ENCODE measurements at regions not wholly inside any gene's neighbourhood (a gene's known extent, or its start where the extent isn't known, plus 50 kb on each side); places are given as distances from the start of the nearest gene placed in this dataset.

DNA sequence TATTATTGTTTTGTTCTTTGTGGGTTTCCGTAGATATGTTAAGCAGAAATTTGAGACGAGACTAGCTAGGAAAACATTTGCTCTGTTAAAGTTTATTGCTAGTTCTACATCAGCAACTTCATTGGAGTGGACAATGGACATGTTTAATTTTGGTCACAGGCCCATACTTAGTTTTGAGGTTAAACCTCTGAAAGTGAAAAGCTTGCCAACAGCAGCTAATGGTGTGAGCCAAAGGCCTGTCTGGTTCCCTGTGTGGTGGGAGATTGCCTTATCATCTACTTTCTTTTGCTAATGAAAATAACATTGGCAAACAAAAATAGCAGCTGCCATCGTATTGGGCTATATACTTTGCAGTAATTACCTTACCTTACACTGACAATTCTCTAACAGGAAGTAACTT, 388.4 kb upstream of the FZD8 start:
- no peaks in the 10 kb centered on the region for H3K36me3 ChIP-seq
- no peak overlapping the region for H3K27ac ChIP-seq
- TF ChIP-seq POLR2AphosphoS5 (IDR thresholded peaks at IDR 0.05) = no peak
- no peak for TF ChIP-seq POLR2A (IDR thresholded peaks at IDR 0.05)
- H3K4me1 ChIP-seq = no peaks in the 10 kb centered on the region
- H3K9me3 ChIP-seq = no peaks in the 10 kb centered on the region
- 59 to 66% methylated on average over 3 of the region's 3 CpGs for WGBS, 2 donors
- DNase-seq (no peak), ATAC-seq (ENCODE audit: low FRiP score in 2 of 2) (no peak)
- H3K4me3 ChIP-seq = no peak overlapping the region
- no peaks in the 10 kb centered on the region for H3K27me3 ChIP-seq

DNA sequence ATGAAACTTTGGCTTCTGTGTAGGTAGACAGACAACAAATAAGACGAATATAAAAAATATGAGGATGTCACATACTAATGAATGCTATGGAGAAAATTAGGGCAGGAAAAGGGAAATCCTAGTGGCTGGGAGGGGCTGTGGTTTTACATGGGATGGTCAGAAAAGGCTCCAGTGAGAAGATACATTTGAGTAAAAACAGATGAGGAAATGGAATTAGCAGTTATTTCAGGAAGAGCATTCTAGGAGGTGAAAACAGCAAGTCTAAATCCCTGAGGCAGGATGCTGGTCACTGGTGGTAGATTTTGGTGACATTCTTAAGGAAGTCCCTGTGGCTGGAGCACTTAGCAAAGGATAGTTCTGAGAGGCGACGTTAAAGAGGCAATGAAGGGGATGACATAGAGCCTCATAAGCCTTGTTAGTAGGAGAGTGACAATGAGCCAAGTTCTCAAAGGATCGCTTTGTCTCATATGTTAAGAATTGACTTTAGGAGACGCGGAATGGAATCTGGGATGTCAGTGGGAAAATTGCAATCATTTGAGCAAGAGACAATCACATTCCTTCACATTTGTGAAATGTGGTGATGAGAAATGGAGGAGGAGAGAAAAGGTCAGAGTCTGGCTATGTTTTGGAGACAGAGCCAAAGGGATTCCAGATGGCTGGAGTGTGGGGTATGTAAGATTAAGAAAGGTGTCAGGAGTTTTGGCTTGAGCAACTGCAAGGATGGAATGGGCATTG, 384.7 kb upstream of the FZD8 start:
- Histone ChIP-seq H3K36me3 (no peaks in the 10 kb centered on the region), H3K27ac (no peak overlapping the region), H3K27me3 (no peaks in the 10 kb centered on the region), H3K4me1 (no peaks in the 10 kb centered on the region), H3K9me3 (no peaks in the 10 kb centered on the region), H3K4me3 (no peak overlapping the region)
- ATAC-seq (ENCODE audit: low FRiP score in 2 of 2) = no peak
- DNase-seq = no peak
- WGBS, 2 donors = 93% methylated on average over 6 of the region's 6 CpGs
- TF ChIP-seq EP300 (IDR thresholded peaks at IDR 0.05) = no peak
- TF ChIP-seq POLR2AphosphoS5 (IDR thresholded peaks at IDR 0.05) = no peak
- TF ChIP-seq, protein P1, sequence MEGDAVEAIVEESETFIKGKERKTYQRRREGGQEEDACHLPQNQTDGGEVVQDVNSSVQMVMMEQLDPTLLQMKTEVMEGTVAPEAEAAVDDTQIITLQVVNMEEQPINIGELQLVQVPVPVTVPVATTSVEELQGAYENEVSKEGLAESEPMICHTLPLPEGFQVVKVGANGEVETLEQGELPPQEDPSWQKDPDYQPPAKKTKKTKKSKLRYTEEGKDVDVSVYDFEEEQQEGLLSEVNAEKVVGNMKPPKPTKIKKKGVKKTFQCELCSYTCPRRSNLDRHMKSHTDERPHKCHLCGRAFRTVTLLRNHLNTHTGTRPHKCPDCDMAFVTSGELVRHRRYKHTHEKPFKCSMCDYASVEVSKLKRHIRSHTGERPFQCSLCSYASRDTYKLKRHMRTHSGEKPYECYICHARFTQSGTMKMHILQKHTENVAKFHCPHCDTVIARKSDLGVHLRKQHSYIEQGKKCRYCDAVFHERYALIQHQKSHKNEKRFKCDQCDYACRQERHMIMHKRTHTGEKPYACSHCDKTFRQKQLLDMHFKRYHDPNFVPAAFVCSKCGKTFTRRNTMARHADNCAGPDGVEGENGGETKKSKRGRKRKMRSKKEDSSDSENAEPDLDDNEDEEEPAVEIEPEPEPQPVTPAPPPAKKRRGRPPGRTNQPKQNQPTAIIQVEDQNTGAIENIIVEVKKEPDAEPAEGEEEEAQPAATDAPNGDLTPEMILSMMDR (IDR thresholded peaks at IDR 0.05) = no peak
- TF ChIP-seq POLR2A (IDR thresholded peaks at IDR 0.05) = no peak

DNA sequence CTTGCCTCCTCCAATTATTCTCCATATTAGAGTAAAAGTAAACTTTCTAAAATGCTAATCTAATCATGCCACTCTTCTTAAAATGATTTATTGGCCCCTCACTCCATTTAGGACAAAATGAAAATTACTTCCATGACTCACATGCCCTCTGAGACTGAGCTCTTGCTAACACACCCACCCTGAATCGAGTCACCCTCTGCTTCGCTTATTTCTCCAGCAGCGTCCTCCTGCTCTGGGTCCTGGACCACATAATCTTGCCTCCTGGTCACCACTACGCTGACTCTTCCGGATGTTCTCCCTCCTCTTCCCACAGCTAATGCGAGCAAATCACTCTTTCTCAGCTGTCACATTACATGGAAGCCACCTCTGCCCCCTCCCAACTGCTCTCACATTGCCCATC, 384.0 kb upstream of the FZD8 start:
- no peaks in the 10 kb centered on the region for H3K9me3 ChIP-seq
- ATAC-seq (ENCODE audit: low FRiP score in 2 of 2) = peak in 1 of 2 donors; percentile 62
- no peak overlapping the region for H3K27ac ChIP-seq
- DNase-seq = no peak
- TF ChIP-seq EP300 (IDR thresholded peaks at IDR 0.05) = no peak
- TF ChIP-seq POLR2A (IDR thresholded peaks at IDR 0.05) = no peak
- TF ChIP-seq, protein P1 (IDR thresholded peaks at IDR 0.05) = no peak
- no peak for TF ChIP-seq POLR2AphosphoS5 (IDR thresholded peaks at IDR 0.05)
- H3K36me3 ChIP-seq = no peaks in the 10 kb centered on the region
- no peaks in the 10 kb centered on the region for H3K4me1 ChIP-seq
- no peak overlapping the region for H3K4me3 ChIP-seq
- no peaks in the 10 kb centered on the region for H3K27me3 ChIP-seq
- WGBS, 2 donors = 89 to 93% methylated on average over 6 of the region's 6 CpGs

DNA sequence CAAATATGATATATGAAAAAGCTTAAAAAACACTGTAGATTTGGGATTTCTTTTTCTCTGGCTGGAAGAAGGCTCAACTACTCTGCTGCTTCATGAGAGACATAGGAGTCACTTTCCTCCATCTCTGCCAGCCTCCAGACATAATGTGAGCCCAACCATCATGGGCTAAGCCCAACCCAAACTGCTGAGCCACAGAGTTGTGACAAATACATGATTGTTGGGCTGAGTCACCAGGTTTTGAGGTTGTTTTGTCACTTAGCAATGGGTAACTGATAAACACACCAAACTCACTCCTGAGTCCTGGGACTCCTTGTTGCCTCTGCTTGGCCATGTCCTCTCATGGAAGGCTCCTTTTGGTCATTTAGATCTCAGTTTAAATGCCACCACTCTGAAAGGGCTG, 381.8 kb upstream of the FZD8 start:
- H3K36me3 ChIP-seq = no peaks in the 10 kb centered on the region
- no peak overlapping the region for H3K27ac ChIP-seq
- H3K4me3 ChIP-seq = no peak overlapping the region
- H3K9me3 ChIP-seq = no peaks in the 10 kb centered on the region
- TF ChIP-seq POLR2AphosphoS5 (IDR thresholded peaks at IDR 0.05) (no peak), POLR2A (IDR thresholded peaks at IDR 0.05) (no peak), EP300 (IDR thresholded peaks at IDR 0.05) (no peak)
- TF ChIP-seq, protein P1 (IDR thresholded peaks at IDR 0.05) = no peak
- H3K4me1 ChIP-seq = no peaks in the 10 kb centered on the region
- no peaks in the 10 kb centered on the region for H3K27me3 ChIP-seq
- ATAC-seq (ENCODE audit: low FRiP score in 2 of 2) = peak in 1 of 2 donors; percentile 56
- no peak for DNase-seq

DNA sequence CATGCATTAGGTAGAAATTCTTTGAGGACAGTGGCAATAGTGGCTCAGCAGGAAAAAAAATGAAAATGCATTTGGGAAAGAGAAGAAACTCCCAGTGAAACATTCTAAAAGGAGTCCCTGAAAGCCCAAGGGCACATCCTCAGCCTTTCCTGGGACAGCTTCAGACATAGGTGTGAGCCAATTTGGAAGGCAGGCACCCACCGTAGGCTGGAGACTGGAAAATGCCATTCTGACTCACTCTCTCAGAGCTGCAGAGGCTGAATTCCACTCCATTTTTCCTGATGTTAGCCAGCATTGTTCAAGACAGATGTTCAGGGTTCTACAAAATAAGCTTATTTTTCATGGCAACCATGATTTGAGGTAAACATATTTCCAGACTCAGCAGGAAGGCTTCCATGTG, 379.0 kb upstream of the FZD8 start:
- DNase-seq (no peak), ATAC-seq (ENCODE audit: low FRiP score in 2 of 2) (no peak)
- TF ChIP-seq POLR2AphosphoS5 (IDR thresholded peaks at IDR 0.05) (no peak), EP300 (IDR thresholded peaks at IDR 0.05) (no peak)
- TF ChIP-seq, protein P1 (IDR thresholded peaks at IDR 0.05) = no peak
- H3K27me3 ChIP-seq = no peaks in the 10 kb centered on the region
- no peaks in the 10 kb centered on the region for H3K9me3 ChIP-seq
- no peak overlapping the region for H3K27ac ChIP-seq
- WGBS, 2 donors = 0% methylated on average over 1 of the region's 1 CpG
- no peak overlapping the region for H3K4me3 ChIP-seq
- no peaks in the 10 kb centered on the region for H3K4me1 ChIP-seq
- no peaks in the 10 kb centered on the region for H3K36me3 ChIP-seq

Measured in upper lobe of left lung (tissue), 6 donors.